ENCODE measurements at regions not wholly inside any gene's neighbourhood (a gene's known extent, or its start where the extent isn't known, plus 50 kb on each side); places are given as distances from the start of the nearest gene placed in this dataset.
A peak's percentile ranks its signal among the peaks of the same experiment; 100 is the strongest.
"Not testable (repeated sequence)": the region's sequence is repeated elsewhere in the genome, so short reads cannot be mapped to it uniquely, and the experiment has no call there.

DNA sequence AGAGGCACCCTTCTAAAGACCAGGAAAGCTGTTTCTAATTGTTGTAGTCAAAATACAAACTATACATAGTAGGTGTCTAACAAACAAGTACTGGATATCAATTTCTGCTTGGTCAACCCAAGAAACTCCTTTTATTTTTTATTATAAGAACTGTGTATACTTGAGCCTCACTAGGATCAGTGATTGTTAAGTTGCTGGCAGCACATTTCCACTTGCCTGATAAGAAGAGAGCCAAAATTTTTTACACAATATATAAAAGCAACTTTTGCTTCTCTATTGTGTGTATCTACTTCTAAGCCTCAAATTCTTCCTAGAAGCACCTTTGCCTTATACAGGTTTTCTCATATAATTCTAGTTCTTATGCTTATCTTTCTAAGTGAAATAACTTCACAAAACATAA is 703.0 kb upstream of the EPHA5 start:
- no peak for DNase-seq

DNA sequence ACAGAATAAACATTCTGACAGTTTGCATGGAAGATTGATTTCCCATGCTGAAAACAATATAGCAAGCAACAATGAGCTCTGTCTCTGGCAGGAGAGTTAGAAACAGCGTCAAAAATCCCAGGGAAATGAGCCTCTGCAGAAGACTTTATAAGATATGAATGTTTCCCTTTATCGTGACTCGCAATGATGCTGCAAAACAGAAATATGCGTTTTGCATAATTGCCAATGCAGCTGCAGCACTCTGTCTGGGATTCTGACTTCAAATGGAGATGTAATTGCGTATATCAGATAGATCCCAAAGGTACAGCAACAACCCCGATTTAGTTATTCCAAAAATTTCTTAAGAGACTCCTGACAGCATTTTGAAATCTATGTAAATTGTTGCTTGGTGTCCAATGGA is 702.4 kb upstream of the EPHA5 start:
- DNase-seq, result peak; percentile 5

DNA sequence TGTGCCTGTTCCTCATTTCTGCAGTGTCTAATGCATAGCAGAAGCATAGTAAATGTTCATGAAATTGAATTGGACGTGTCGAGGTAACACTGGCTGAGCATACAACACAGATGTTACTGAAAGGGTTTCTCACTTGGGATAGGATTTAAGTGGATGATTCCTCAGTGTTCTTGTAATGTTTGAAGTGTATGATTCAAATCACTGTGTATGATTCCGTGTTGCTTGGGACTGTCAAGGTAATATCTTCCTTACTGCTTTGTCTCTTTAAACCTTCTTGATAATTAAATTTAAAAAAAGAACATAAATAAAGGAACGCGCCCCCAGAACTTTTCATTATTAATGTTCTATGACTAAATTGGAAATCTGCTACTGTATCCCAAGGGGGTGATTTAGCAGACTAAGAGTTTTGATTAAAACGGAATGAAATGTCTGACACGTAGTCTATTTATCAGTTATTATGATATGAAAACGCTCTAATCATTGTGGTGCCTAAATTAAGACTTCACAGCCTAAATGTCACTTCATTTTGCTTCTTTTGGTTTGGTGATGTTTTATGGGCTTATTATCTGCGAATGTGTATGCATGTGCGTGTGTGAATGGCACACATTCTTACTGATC is 696.9 kb upstream of the EPHA5 start:
- no peak for DNase-seq

DNA sequence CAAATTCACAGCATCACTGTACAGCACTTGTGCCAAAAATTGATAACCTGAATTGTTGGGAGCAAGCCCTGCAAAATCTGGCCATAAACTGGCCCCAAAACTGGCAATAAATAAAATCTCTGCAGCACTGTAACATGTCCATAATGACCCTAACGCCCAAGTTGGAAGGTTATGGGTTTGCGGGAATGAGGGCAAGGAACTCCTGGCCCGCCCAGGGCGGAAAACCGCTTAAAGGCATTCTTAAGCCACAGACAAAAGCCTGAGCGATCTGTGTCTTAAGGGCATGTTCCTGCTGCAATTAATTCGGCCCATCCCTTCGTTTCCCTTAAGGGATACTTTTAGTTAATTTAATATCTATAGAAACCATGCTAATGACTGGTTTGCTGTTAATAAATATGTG is 690.1 kb upstream of the EPHA5 start:
- not testable (repeated sequence) for DNase-seq

DNA sequence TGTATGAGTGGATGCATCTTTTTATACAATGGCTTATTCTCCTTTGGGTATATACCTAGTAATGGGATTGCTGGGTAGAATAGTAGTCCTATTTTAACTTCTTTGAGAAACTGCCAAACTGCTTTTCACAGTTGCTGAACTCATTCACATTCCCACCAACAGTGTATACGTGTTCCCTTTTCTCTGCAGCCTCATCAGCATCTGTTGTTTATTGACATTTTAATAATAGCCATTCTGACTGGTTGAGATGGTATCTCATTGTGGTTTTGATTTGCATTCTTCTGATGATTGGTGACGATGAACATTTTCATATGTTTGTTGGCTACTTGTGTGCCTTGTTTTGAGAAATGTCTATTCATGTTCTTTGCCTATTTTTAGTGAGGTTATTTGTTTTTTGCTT is 687.0 kb upstream of the EPHA5 start:
- no peak for DNase-seq

DNA sequence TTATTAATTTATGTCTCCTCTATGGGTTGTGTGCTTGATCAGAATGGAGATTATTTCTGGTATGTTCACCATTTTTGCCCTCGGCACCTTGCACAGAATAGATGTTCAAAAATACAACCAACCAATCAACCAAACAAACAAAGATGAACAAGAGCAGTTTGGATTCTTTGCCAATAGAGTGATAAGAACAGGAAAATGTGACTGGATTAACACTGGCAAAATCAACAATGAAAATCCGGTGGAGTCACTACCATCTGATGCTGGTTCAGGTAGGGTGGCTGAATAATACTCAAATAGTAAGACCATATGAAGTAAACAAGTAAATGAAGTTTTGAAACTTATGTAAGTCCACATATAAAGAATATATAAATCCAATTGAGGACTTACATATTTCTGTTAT is 685.0 kb upstream of the EPHA5 start:
- no peak for DNase-seq

DNA sequence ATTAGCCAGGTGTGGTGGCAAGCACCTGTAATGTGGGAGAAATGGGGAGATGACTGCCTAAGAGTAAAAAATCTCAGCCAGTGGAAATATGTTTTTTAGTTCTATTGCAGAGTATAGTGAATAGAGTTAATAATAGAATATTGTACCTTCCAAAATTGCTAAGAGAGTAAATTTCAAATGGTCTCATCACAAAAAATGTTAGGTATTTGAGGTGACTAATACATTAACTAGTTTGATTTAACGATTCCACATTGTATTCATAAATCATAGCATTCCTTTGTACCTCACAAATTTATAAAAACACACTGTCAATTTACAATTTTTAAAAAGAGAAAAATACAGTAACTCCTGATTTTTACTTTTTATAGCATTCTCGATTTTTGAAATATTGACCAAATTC is 681.5 kb upstream of the EPHA5 start:
- no peak for DNase-seq

DNA sequence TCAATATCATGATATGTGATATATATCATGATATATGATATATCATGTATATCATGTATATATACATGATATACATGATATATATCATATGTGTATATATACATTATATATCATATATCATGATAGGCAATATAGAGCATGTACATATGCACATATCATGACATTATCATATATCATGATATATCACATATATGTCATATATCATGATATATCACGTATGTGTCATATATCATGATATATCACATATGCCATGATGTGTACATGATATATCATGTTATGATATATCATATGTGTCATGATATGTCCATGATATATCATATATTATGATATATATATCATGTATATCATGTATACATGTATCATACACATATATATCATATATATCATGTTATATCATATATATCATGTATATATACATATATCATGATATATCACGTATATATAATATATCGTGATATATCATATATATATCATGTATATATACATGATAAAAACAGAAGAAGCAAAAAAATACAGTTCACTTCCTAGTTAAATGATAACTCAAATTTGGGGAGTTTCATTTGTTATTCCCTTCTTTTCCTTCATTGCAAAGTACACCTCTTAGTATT is 670.1 kb upstream of the EPHA5 start:
- no peak for DNase-seq

DNA sequence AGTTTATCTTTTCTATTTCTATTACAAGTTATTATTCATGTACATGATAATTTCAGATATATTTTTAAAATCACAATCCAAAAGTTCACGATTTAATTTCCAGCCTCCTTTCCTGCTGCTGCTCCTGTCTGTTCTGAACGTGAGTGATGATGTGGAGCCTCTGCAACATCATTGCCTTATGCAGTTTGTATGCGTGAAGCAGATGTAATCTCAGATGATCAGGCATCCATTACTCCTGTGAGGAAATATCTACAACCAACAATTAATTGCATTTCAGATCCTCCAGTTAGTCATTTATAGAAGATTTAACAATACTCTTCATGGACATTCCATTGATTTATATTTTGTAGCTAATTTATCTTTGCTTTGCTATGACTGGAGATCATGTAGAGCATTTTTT is 668.7 kb upstream of the EPHA5 start:
- no peak for DNase-seq

DNA sequence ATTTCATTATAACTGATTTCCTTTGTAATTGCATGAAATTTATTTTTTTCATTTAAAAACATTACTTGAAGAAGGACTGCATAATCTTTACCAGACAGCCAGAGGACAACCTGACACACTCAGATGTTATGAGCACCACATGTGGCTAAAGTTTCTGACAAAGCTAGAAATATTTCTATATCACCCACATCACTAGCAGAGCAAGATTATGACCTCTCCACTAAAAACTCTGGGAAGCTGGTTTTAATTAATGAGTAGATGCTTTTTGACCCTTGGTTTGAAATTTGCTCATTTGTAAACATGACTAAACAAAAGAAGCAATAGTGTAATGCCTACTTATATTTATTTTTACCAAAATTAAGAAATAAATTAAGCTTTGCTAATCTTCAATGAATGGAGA is 661.5 kb upstream of the EPHA5 start:
- DNase-seq, result no peak

DNA sequence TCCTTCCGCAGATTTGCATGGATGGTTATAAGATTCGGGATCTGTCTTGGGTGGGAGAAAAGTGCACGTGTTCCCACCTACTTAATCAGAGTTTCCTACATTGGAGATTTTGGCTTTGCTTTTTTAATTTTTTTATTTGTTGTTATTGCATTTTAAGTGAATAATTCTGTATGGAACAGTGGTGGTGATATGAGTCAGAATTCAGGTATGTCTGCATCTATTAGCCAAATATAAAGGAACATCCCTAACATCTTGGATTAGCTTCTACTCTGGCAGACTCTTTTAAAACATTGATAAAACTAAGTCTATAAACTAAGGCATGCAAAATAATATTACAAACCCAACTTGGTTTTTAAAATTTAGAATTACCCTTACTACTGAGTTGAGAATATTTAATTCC is 659.8 kb upstream of the EPHA5 start:
- no peak for DNase-seq

DNA sequence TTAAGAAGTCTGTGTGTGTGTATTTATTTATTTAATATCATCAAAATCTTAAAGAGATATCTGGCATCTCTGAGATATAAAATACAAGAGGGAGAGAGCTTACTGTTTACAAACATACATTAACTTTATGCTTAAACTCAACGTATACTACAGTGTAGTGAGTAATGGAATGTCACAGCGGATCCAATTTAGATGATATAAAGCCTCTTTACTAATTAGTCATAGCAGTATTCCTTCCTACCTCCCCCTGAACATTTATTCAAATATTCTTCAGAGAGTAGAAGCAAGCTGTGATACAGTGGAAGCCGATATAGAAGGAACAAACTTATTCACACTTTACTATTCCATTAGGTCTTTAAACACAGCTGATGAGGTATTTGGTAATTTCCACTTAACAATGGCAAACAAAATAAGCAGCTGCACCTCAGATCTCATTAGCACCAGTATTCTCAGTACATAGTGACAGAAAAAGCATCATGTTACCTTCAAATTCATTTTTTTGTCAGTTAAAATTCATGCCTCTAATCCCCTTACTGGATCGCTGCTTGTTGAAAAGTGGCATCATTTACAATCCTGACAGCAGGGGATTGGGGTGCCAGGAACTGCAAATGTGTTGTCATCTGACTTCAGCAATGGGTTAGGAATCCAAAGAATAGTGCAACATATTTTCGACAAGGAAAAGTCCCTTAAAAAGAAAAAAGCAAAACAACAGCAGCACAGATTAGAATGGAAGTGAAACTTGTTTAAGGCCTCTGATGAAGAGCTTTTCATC is 658.7 kb upstream of the EPHA5 start:
- no peak for DNase-seq

DNA sequence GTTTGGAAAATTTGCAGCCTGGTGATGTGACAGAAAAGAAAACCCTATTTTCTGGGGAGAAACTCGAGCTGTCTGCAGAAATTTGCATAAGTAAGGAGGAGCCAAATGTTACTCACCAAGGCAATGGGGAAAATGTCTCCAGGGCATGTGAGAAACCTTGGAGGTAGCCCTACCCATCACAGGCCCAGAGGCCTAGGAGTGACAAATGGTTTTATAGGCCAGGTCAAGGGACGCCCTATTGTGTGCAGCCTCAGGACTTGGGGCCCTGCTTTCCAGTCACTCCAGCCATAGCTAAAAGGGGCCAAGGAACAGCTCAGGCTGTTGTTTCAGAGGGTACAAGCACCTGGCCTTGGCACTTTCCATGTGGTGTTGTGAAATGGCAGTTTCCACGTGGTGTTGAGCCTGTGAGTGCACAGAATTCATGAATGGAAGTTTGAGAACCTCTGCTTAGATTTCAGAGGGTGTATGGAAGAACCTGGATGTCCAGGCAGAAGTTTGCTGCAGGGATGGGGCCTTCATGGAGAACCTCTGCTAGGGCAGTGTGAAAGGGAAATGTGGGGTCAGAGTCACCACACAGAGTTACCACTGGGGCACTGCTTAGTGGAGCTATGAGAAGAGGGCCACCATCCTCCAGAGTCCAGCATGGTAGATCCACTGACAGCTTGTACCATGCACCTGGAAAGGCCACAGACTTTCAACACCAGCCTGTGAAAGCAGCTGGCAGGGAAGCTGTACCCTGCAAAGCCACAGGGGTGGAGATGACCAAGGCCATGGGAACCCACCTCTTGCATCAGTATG is 637.6 kb upstream of the EPHA5 start:
- no peak for DNase-seq

DNA sequence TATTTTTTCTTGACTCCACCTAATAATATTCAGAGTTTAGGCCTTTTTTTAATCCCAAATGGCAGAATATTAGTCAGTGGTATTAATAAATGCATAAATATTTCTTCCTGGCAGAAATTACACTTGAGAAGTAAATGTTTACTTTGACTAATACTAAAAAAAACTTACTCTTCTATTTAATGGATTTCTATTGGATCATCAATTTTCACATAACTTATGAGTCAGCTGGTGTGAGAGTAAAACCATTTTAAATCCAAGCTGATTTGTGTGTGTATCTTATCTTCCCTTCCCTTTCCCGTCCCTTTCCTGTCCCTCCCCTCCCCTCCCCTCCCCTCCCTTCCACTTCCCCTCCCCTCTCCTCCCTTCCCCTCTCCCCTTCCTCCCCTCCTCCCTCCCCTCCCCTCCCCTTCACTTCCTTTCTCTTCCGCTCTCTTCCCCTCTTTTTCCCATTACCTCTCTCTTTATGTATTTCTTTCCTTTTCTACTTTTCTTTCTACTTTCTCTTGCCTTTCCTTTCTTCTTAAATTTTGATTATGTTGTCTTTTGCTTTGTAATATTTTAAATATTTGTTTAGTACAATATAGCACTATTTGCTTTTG is 630.1 kb upstream of the EPHA5 start:
- no peak for DNase-seq

DNA sequence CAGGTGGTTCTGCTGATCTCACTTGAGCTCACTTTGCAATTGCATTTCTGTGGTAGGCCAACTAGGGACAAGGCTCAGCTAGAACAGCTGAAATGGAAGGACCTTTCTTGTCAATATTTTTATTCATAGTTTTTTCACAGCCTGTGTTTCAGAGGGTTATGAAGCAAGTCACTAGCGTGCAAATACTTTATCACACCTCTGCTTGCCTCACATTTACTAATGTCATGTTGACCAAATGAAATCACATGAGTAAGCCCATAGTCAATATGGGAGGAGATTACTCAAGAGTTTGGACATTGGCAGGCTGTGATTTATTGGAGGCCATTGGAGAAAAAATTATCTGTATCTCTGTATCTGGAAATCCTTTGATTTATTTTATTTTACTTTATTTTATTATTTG is 628.3 kb upstream of the EPHA5 start:
- DNase-seq, result no peak

DNA sequence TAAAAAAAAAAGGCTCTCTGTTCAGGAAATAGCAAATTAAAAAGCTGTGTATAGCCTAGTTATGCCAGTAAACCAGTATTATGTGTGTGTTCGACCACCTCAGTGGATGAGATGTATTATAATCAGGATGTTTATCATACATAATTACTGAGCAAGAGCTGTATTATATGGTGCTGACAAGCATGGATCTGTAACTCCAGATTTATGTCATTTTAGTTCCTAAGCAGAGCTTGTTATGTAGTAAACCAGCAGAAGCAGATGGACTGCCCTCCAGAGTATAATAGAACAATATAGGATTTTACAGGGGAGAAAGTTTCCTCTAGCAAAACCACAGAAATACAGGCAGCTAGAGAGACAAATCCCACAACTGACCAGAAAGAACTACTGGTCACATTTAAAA is 627.4 kb upstream of the EPHA5 start:
- DNase-seq, result no peak

DNA sequence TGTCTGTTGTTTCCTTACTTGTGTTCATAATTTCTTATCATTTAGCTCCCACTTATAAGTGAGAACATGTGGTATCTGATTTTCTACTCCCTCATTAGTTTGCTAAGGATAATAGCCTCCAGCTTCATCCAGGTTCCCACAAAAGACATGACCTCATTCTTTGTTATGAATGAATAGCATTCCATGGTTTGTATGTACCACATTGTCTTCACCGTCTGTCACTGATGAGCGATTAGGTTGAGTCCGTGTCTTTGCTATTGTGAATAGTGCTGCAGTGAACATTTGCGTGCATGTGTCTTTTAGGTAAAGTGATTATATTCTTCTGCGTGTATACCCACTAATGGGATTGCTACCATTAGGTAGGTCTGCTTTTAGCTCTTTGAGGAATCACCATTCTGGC is 624.3 kb upstream of the EPHA5 start:
- no peak for DNase-seq

DNA sequence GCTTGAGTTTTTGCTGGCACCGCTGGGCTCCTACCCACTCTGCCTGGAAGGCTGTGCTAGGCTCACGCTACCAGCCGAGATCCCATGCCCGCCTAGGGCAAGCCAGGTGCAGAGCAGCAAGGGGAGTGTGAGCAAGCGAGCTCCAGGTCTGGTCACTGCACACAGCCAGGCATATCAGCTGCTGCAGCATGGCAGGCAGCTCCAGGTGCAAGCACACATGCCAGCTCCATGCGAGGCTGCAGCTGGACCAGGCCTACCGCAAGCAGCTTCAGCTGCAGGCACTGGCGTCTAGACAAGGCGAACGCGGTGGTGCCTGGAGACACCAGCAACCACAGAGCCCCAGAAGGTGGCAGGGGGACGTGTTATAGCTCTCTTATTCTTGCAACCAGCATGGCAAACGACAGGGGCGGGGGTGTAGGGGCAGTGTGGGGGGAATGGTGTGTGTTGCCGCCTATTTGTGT is 614.7 kb upstream of the EPHA5 start:
- no peak for DNase-seq

DNA sequence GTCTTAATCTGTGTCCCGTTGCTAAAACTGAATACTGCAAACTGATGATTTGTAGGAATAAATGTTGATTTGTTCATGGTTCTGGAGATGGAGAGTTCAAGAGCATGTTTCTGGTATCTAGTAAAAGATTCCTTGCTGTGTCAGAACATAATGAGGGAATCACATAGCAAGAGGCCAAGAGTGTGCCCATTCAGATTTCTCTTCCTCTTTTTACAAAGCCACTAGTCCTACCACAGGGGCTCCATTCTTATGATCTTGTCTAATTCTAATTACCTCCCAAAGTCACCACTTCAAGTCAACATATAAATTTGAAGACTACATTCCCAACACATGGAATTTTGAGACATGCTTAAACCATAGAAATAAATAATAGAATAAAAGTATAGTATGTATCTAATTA is 608.8 kb upstream of the EPHA5 start:
- no peak for DNase-seq

DNA sequence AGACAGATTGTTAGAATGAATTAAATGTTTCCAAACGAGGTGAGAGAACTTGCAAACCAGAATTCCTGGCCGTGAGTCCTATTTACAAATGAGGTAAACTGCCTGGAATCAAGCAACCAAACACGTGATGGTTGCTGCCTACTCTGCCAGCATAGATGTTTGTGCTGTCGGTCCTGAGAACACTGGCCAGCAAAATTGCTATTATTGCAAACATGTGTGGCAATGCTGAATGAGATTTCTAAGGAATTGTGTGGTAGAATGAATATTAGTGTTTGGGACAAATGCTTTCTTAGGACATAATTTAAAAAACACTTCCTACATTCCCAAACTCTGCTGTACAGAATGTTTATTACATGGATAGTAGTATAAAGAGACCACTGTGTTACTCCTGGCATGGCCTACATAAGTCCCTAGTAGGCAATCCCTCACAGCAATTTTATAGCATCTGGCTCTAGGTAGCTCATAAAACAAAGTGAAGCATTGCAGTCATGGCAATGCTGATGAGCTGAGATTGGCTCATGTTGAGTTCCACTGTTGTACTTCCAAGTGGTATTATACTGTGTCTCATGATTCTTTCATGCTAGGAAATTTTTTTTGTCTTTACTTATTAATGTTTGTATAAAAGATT is 605.2 kb upstream of the EPHA5 start:
- DNase-seq, result no peak

DNA sequence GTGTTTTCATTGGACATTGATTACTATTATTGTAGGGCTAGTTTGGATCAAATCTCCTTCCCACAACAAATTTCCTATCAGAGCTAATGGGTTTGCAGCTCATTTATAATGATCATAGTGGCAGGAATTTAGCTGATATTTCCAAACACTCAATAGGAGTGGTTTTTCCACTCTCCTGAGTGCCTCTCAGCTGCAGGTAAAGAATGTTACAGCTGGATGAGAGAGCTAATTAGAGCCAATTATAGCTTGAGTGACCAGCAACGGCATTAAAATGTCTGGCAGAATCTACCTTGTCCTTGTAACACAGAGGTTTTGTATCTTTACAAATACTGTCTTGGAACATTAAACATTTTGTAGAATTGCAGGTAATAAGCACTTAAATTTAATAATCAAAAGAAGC is 602.8 kb upstream of the EPHA5 start:
- no peak for DNase-seq

DNA sequence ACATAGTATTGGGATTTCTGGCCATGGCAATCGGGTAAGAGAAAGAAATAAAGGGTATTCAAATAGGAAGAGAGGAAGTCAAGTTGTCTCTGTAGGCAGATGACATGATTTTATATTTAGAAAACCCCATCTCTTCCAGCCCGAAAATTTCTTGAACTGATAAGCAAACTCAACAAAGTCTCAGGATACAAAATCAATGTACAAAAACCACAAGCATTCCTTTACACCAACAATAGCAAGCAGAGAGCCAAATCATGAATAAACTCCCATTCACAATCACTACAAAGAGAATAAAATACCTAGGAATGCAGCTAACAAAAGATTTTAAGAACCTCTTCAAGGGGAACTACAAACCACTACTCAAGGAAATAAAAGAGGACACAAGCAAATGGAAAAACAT is 600.1 kb upstream of the EPHA5 start:
- not testable (repeated sequence) for DNase-seq

Measured in skin of body (tissue), 1 donor.